Uterus (tissue), 2 donors: ENCODE measurements at regions not wholly inside any gene's neighbourhood (a gene's known extent, or its start where the extent isn't known, plus 50 kb on each side); places are given as distances from the start of the nearest gene placed in this dataset.

Source experiments
- POLR2A ChIP-seq, 2 donors: fragments of 450-650 bp; IDR thresholded peaks; one replicate each; pipeline ENCODE4 v1.6.1; 2016; ENCODE audit warnings: antibody characterized with exemption in 2 of 2, mild to moderate bottlenecking in 1 of 2, moderate library complexity in 1 of 2
- TF ChIP-seq, protein P1 (sequence below), 4 experiments: fragments of 200-600 bp in 2 of 4; fragments of 450-650 bp in 2 of 4; sonication (generic) in 2 of 4; IDR thresholded peaks; one replicate each; pipeline ENCODE4 v1.5.1; 2016 to 2019; ENCODE audit warnings: antibody characterized with exemption in 4 of 4, mild to moderate bottlenecking in 2 of 4, moderate library complexity in 1 of 4

DNA sequence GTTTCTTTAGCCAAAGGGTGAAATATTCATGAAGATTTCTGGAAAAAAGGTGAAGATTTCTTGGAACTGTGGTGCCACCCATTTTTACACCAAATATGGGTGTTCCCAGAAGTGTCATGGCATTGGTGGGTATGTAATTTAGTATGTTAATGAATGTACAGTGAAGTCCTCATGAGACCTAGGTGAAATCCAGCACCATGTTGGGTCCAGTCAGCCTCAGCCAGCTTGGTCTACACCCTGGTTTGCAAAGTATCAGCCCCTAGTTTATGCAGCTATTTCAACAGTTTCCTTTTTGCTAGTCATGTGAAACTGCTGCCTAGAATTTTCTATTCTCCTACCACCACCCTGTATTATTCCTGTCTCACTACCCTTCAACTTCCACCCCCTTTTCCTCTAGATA is 63.1 kb upstream of the CXADR start:
- TF ChIP-seq, protein P1, sequence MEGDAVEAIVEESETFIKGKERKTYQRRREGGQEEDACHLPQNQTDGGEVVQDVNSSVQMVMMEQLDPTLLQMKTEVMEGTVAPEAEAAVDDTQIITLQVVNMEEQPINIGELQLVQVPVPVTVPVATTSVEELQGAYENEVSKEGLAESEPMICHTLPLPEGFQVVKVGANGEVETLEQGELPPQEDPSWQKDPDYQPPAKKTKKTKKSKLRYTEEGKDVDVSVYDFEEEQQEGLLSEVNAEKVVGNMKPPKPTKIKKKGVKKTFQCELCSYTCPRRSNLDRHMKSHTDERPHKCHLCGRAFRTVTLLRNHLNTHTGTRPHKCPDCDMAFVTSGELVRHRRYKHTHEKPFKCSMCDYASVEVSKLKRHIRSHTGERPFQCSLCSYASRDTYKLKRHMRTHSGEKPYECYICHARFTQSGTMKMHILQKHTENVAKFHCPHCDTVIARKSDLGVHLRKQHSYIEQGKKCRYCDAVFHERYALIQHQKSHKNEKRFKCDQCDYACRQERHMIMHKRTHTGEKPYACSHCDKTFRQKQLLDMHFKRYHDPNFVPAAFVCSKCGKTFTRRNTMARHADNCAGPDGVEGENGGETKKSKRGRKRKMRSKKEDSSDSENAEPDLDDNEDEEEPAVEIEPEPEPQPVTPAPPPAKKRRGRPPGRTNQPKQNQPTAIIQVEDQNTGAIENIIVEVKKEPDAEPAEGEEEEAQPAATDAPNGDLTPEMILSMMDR (IDR thresholded peaks at IDR 0.05), result no peak
- TF ChIP-seq POLR2A (IDR thresholded peaks at IDR 0.05), result no peak
